ENCODE measurements at regions not wholly inside any gene's neighbourhood (a gene's known extent, or its start where the extent isn't known, plus 50 kb on each side); places are given as distances from the start of the nearest gene placed in this dataset.

DNA sequence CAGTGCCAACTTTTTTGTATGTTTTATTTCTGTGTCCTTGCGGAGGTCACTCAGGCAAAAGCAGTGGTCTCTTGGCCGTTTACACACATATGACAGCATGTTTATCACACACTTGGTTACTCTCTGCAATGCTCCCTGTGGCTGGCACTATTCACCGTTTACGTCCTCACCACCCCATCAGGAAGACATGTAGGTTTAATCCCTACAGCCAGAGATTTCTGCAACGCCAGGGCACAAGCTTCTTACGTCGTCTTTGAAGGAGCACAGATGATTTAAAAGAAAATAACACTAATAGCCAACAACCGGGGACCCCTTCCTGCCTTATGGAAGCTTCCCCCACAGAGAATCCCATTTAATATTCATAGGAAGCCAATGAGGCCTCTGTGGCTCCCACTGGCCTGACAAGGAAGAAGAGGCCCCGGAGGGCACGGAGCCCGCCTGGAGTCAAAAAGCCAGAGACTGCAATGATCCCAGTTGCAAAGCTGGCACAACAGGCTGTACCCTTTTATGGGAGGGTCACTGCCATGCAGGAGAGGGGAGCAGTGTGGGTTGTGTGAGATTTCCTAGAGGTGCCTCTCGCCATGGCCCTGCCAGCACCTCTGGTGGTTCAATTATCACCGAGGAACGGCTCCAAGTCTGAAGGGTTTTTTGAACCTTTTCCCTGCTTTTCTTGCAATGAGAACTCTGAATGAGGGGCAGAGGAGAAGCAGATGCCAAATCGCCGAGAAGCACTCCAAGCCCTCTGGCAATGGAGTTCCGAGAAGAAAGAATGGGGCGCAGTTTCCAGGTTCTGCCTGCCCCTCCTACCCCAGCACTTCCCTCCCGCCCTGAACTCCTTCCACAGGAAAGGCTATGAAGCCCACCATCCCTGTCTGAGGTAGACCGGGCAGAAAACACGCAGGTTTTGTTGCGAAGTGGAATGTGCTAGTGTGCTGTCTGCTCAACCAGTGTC lies 96.2 kb downstream of the THBS2 start:
- ChIA-PET CTCF (no interaction called here), POLR2A (no interaction called here)
- TF ChIP-seq, protein P1, sequence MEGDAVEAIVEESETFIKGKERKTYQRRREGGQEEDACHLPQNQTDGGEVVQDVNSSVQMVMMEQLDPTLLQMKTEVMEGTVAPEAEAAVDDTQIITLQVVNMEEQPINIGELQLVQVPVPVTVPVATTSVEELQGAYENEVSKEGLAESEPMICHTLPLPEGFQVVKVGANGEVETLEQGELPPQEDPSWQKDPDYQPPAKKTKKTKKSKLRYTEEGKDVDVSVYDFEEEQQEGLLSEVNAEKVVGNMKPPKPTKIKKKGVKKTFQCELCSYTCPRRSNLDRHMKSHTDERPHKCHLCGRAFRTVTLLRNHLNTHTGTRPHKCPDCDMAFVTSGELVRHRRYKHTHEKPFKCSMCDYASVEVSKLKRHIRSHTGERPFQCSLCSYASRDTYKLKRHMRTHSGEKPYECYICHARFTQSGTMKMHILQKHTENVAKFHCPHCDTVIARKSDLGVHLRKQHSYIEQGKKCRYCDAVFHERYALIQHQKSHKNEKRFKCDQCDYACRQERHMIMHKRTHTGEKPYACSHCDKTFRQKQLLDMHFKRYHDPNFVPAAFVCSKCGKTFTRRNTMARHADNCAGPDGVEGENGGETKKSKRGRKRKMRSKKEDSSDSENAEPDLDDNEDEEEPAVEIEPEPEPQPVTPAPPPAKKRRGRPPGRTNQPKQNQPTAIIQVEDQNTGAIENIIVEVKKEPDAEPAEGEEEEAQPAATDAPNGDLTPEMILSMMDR (IDR thresholded peaks at IDR 0.05; ENCODE audit: control extremely low read depth, extremely low read depth, low read depth, missing control alignments), result no peak
- DNase-seq (ENCODE audit: extremely low spot score), result no peak

DNA sequence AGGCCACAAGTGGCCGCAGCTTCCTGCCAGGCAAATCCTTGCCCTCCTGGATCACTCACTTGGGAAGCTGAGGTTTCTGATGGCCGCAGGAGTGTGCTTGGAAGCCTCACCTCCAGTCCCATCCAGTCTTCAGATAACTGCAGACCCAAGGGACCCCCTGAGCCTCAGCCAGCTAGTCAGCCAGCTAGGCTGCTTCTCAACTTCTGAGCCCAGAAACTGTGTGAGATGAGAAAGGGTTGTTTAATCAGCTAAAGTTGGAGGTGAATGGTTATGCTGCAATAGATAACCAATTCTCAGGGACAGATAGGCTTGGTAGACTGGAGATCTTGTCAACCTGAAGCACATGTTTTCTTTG lies 96.9 kb downstream of the THBS2 start:
- ChIA-PET CTCF (no interaction called here), POLR2A (no interaction called here)
- TF ChIP-seq, protein P1 (IDR thresholded peaks at IDR 0.05; ENCODE audit: control extremely low read depth, extremely low read depth, low read depth, missing control alignments), result no peak

GRCh38 chr6:169156108-169156792 lies 97.4 kb downstream of the THBS2 start:
- CTCF ChIA-PET, result no interaction called here
- TF ChIP-seq, protein P1 (IDR thresholded peaks at IDR 0.05; ENCODE audit: control extremely low read depth, extremely low read depth, low read depth, missing control alignments), result no peak
- POLR2A ChIA-PET, result no interaction called here
- no peak for DNase-seq (ENCODE audit: extremely low spot score)

More for the DNA sequence above, 96.9 kb downstream of the THBS2 start:
- DNase-seq (ENCODE audit: extremely low spot score), result no peak

GRCh38 chr6:169155481-169155880 lies 98.2 kb downstream of the THBS2 start:
- CTCF ChIA-PET, result no interaction called here
- TF ChIP-seq, protein P1 (IDR thresholded peaks at IDR 0.05; ENCODE audit: control extremely low read depth, extremely low read depth, low read depth, missing control alignments), result no peak
- POLR2A ChIA-PET, result no interaction called here
- DNase-seq (ENCODE audit: extremely low spot score), result no peak

DNA sequence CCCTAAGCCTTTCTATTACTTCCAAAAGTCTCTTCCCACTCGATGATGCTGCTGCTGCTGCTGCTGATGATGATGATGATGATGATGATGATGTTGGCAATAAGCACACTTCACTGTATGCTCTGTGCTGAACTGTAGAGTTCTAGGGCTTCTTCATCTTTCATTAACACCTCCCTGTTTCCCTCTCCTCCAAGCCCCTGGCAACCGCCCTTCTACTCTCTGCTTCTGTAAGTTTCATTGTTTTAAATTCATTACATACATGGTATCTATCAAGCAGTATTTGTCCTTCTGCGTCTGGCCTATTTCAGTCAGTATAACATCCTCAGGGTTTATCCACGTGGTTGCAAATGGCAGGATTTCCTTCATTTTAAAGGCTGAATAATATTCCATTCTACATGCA lies 100.2 kb downstream of the THBS2 start:
- TF ChIP-seq, protein P1 (IDR thresholded peaks at IDR 0.05; ENCODE audit: control extremely low read depth, extremely low read depth, low read depth, missing control alignments), result no peak
- no peak for DNase-seq (ENCODE audit: extremely low spot score)
- POLR2A ChIA-PET, result no interaction called here
- CTCF ChIA-PET, result no interaction called here

- CTCF ChIA-PET, result no interaction called here
- POLR2A ChIA-PET, result no interaction called here
- TF ChIP-seq, protein P1 (IDR thresholded peaks at IDR 0.05; ENCODE audit: control extremely low read depth, extremely low read depth, low read depth, missing control alignments), result no peak
- DNase-seq (ENCODE audit: extremely low spot score), result no peak
Measured at GRCh38 chr6:169146521-169146920, 107.1 kb downstream of the THBS2 start.

All from GM10248 (cell line).